22Rv1 (cell line): ENCODE measurements at regions not wholly inside any gene's neighbourhood (a gene's known extent, or its start where the extent isn't known, plus 50 kb on each side); places are given as distances from the start of the nearest gene placed in this dataset.

Experiments used
- H3K27ac ChIP-seq: fragments of 450-650 bp; 2 replicates; pipeline ENCODE4 v1.5.1; 2017
- CTCF ChIP-seq: fragments of 450-650 bp; IDR thresholded peaks from 2 replicates; pipeline ENCODE4 v1.5.1; 2017; ENCODE audit warnings: mild to moderate bottlenecking
- ZFX ChIP-seq: fragments of 450-650 bp; IDR thresholded peaks from 2 replicates; pipeline ENCODE4 v1.6.1; 2017; ENCODE audit warnings: antibody characterized with exemption, borderline replicate concordance

- H3K27ac ChIP-seq: no peak overlapping the region
- no peak for TF ChIP-seq ZFX
These were observed 879.8 kb downstream of the SOCS6 start for GRCh38 chr18:71168557-71169145.

GRCh38 chr18:71136487-71136886 lies 847.6 kb downstream of the SOCS6 start:
- no peak overlapping the region for H3K27ac ChIP-seq
- TF ChIP-seq CTCF: no peak
- TF ChIP-seq ZFX: no peak

GRCh38 chr18:71134122-71134521 lies 845.3 kb downstream of the SOCS6 start:
- no peak overlapping the region for H3K27ac ChIP-seq
- no peak for TF ChIP-seq CTCF
- TF ChIP-seq ZFX: no peak

GRCh38 chr18:71131918-71132317 lies 843.1 kb downstream of the SOCS6 start:
- TF ChIP-seq ZFX: no peak

GRCh38 chr18:71130351-71130750 lies 841.5 kb downstream of the SOCS6 start:
- no peak overlapping the region for H3K27ac ChIP-seq
- no peak for TF ChIP-seq ZFX
- TF ChIP-seq CTCF: no peak

More at GRCh38 chr18:71131918-71132317, 843.1 kb downstream of the SOCS6 start:
- H3K27ac ChIP-seq: no peak overlapping the region

GRCh38 chr18:71125581-71125980 lies 836.7 kb downstream of the SOCS6 start:
- H3K27ac ChIP-seq: no peak overlapping the region
- no peak for TF ChIP-seq CTCF

- H3K27ac ChIP-seq: no peak overlapping the region
- TF ChIP-seq CTCF: no peak
- TF ChIP-seq ZFX: no peak
These were observed 827.7 kb downstream of the SOCS6 start for GRCh38 chr18:71116535-71116934.

GRCh38 chr18:71115261-71115660 lies 826.4 kb downstream of the SOCS6 start:
- no peak for TF ChIP-seq CTCF
- TF ChIP-seq ZFX: no peak
- H3K27ac ChIP-seq: no peak overlapping the region
